ENCODE measurements at regions not wholly inside any gene's neighbourhood (a gene's known extent, or its start where the extent isn't known, plus 50 kb on each side); places are given as distances from the start of the nearest gene placed in this dataset.

DNA sequence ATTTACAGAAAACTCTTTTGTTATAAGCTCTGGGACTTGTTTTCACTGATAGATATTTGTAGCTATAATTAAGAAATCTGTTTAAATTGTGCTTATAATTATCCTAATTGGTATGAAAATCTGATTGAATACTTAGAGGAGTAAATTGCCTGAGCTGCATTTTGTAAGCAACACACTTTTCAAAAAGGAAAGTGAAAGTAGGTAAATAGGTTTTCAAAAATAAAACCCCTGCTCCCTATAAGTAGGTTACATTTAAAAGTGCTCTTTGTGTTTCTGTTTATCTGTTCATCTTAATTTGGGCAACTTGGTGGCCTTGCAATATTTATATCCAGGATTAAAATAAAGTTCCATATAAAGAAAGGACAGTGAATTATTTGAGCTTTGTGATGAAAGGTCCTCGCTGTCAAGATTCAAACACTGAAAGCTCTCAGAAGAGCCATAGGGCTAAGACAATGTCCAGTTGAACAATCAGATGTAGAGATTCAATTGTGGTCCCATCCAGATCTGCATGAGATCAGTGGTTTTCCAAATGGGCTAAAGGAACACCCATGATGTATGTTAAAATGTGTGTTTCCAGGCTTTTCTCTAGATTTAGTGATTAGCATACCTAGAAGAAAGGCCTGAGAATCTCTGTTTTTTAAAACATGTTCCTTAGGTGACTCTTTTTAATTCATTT lies 371.6 kb downstream of the RPRM start:
- H3K4me3 ChIP-seq (ENCODE audit: low read depth, low read length), result peak overlapping the region; percentile 75
- no peaks in the 10 kb centered on the region for H3K36me3 ChIP-seq (ENCODE audit: insufficient read depth, low read length)
- no peaks in the 10 kb centered on the region for H3K79me2 ChIP-seq (ENCODE audit: control insufficient read depth, insufficient read depth, low read length, unreplicated experiment)
- peaks cover under 1% of the 10 kb centered on the region; the same call in 1 of the 2 replicates for H3K27me3 ChIP-seq (ENCODE audit: insufficient read depth, low read length)
- no peak overlapping the region for H3K27ac ChIP-seq (ENCODE audit: low read depth, low read length)
- H3K4me1 ChIP-seq (ENCODE audit: control insufficient read depth, insufficient read depth, low read length, unreplicated experiment), result peaks cover 6% of the 10 kb centered on the region
- peak overlapping the region; percentile 92 for H2AFZ ChIP-seq (ENCODE audit: low read length, unreplicated experiment)

DNA sequence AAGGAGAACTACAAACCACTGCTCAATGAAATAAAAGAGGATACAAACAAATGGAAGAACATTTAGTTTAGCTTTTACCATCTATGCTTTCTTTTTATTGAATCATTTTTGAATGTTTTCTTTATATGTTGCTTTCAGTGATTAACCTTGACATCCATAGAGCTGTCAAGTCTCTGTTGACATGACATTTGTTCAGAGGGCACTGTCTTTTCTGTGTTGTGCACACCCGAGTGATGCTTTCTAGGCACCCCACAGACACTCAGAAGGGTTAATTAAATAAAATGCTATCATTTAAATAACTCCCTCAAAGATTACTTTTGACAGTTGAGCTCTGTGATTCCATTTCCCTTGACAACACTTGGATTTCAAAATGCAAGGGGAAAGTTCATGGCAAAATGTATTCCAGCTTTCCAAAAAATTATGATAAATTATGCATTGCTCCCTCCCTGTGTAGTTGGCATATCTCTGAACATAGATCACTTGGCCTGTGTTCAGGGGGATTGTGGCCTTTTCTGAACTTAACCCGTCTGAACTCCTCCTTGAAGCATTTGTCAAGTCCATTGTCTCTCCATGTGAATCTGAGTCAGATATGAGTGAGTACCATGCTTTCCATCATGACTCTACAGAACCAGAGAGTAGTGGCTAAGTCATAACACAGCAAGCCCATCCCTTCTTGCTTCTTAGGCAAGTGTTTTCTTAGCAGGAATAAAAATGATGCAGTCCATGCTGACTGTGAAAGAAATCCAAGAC lies 372.6 kb downstream of the RPRM start:
- peak overlapping the region; percentile 75 for H3K4me3 ChIP-seq (ENCODE audit: low read depth, low read length)

DNA sequence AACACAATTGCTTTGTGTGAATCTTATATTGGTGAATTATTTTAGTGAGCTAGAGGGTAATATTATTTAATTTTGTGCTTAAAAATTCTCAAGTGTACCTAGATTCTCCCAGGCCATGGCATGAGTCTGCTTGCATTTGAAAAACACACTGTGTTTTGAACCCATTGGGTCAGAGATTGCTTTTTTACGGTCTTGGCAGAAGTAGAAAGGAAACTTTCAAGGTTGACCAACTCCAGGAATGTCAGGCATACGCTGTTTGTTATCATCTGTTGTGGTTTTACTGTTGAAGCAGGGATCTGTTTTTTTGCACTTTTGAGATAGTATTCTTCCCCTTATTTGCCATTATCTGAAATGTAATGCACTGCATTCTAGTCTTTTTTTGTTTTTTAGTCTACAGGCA lies 377.4 kb downstream of the RPRM start:
- no peak overlapping the region for H2AFZ ChIP-seq (ENCODE audit: low read length, unreplicated experiment)
- H3K79me2 ChIP-seq (ENCODE audit: control insufficient read depth, insufficient read depth, low read length, unreplicated experiment), result no peaks in the 10 kb centered on the region
- H3K4me1 ChIP-seq (ENCODE audit: control insufficient read depth, insufficient read depth, low read length, unreplicated experiment), result no peaks in the 10 kb centered on the region
- H3K27me3 ChIP-seq (ENCODE audit: insufficient read depth, low read length), result no peaks in the 10 kb centered on the region
- no peak overlapping the region for H3K4me3 ChIP-seq (ENCODE audit: low read depth, low read length)
- no peak overlapping the region for H3K27ac ChIP-seq (ENCODE audit: low read depth, low read length)
- H3K36me3 ChIP-seq (ENCODE audit: insufficient read depth, low read length), result no peaks in the 10 kb centered on the region

More for the DNA sequence above, 372.6 kb downstream of the RPRM start:
- no peaks in the 10 kb centered on the region for H3K79me2 ChIP-seq (ENCODE audit: control insufficient read depth, insufficient read depth, low read length, unreplicated experiment)
- H3K27ac ChIP-seq (ENCODE audit: low read depth, low read length), result no peak overlapping the region
- H3K36me3 ChIP-seq (ENCODE audit: insufficient read depth, low read length), result no peaks in the 10 kb centered on the region
- H2AFZ ChIP-seq (ENCODE audit: low read length, unreplicated experiment), result no peak overlapping the region
- H3K27me3 ChIP-seq (ENCODE audit: insufficient read depth, low read length), result no peaks in the 10 kb centered on the region
- H3K4me1 ChIP-seq (ENCODE audit: control insufficient read depth, insufficient read depth, low read length, unreplicated experiment), result peaks cover 6% of the 10 kb centered on the region

DNA sequence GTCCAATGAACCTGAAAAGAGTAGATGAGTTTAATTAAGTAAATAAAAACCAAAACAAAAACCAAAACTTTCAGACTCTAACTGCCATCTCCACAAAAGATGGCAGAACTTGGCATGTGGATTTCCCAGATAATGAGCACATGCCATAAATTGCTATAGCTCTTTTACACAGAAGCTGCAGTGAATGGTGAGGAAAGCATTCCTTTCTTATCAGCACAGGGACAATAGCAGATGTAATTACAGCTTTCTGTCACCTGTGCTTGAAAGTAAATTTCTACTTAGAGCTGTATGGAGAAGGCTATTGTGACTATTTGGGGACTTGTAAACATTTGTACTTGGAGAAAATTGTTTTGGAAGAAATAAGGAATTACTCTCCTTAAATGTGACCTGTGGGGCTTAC lies 378.4 kb downstream of the RPRM start:
- no peaks in the 10 kb centered on the region for H3K27me3 ChIP-seq (ENCODE audit: insufficient read depth, low read length)
- no peak overlapping the region for H3K27ac ChIP-seq (ENCODE audit: low read depth, low read length)
- H3K4me3 ChIP-seq (ENCODE audit: low read depth, low read length), result no peak overlapping the region
- H3K36me3 ChIP-seq (ENCODE audit: insufficient read depth, low read length), result no peaks in the 10 kb centered on the region
- no peak overlapping the region for H2AFZ ChIP-seq (ENCODE audit: low read length, unreplicated experiment)
- no peaks in the 10 kb centered on the region for H3K4me1 ChIP-seq (ENCODE audit: control insufficient read depth, insufficient read depth, low read length, unreplicated experiment)
- no peaks in the 10 kb centered on the region for H3K79me2 ChIP-seq (ENCODE audit: control insufficient read depth, insufficient read depth, low read length, unreplicated experiment)

DNA sequence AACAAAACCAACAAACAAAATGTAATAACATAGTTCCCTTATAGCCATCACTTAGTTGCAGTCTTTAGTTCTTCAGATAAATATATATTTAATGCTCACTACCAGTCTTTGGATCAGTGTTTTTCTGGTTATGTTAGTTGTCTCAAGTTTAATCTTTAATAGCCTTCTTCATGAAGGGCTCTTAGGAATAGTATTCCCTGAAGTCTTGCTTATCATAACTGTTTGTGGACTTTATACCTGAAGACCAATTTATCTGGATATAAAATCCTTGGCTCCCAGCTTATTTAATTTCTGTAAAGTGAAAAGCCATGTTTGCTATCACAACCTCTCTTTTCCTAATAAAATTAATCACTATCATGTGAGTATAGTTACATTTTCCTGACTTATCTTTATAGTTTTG lies 379.7 kb downstream of the ARL6IP6 start:
- Histone ChIP-seq H3K36me3 (ENCODE audit: insufficient read depth, low read length) (no peaks in the 10 kb centered on the region), H3K4me1 (ENCODE audit: control insufficient read depth, insufficient read depth, low read length, unreplicated experiment) (no peaks in the 10 kb centered on the region), H2AFZ (ENCODE audit: low read length, unreplicated experiment) (no peak overlapping the region), H3K27ac (ENCODE audit: low read depth, low read length) (no peak overlapping the region), H3K4me3 (ENCODE audit: low read depth, low read length) (no peak overlapping the region), H3K27me3 (ENCODE audit: insufficient read depth, low read length) (no peaks in the 10 kb centered on the region), H3K79me2 (ENCODE audit: control insufficient read depth, insufficient read depth, low read length, unreplicated experiment) (no peaks in the 10 kb centered on the region)

DNA sequence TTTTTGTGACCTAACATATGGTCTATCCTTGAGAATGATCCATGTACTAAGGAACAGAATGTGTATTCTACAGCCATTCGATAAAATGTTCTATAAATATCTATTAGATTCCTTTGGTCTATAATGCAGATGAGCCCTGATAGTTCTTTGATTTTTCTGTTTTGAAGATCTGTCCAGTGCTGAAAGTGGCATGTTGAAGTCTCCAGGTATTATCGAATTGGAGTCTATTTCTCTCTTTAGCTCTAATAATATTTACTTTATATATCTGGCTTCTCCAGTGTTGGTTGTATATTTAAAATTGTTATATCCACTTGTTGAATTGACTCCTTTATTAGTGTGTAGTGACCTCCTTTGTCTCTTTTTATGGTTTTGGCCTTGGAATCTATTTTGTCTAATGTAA lies 377.9 kb downstream of the ARL6IP6 start:
- H3K4me3 ChIP-seq (ENCODE audit: low read depth, low read length), result no peak overlapping the region
- H3K27me3 ChIP-seq (ENCODE audit: insufficient read depth, low read length), result no peaks in the 10 kb centered on the region
- no peaks in the 10 kb centered on the region for H3K4me1 ChIP-seq (ENCODE audit: control insufficient read depth, insufficient read depth, low read length, unreplicated experiment)
- H2AFZ ChIP-seq (ENCODE audit: low read length, unreplicated experiment), result no peak overlapping the region
- H3K79me2 ChIP-seq (ENCODE audit: control insufficient read depth, insufficient read depth, low read length, unreplicated experiment), result no peaks in the 10 kb centered on the region
- no peaks in the 10 kb centered on the region for H3K36me3 ChIP-seq (ENCODE audit: insufficient read depth, low read length)
- H3K27ac ChIP-seq (ENCODE audit: low read depth, low read length), result no peak overlapping the region

DNA sequence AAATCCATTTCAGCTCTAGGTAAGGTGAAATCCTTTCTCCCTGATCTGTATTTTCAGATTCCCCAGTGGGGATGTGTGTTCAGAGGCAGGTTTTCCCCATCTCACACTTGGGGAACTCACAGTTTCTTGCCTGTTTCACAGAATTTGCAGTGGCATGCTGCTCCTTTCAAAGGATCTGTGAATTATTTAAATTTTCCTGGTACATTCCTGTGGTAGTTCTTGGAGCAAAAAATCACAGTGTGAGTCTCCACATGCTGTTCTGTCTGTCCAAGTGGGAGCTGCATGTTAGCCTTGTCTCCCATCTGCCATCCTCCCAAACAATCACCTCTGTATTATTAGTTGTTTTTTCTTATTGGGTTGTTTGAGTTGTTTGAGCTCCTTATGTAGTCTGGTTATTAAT lies 372.9 kb downstream of the ARL6IP6 start:
- Histone ChIP-seq H3K27ac (ENCODE audit: low read depth, low read length) (no peak overlapping the region), H3K36me3 (ENCODE audit: insufficient read depth, low read length) (no peaks in the 10 kb centered on the region), H3K4me1 (ENCODE audit: control insufficient read depth, insufficient read depth, low read length, unreplicated experiment) (no peaks in the 10 kb centered on the region), H3K27me3 (ENCODE audit: insufficient read depth, low read length) (no peaks in the 10 kb centered on the region), H3K4me3 (ENCODE audit: low read depth, low read length) (no peak overlapping the region), H3K79me2 (ENCODE audit: control insufficient read depth, insufficient read depth, low read length, unreplicated experiment) (no peaks in the 10 kb centered on the region), H2AFZ (ENCODE audit: low read length, unreplicated experiment) (no peak overlapping the region)

DNA sequence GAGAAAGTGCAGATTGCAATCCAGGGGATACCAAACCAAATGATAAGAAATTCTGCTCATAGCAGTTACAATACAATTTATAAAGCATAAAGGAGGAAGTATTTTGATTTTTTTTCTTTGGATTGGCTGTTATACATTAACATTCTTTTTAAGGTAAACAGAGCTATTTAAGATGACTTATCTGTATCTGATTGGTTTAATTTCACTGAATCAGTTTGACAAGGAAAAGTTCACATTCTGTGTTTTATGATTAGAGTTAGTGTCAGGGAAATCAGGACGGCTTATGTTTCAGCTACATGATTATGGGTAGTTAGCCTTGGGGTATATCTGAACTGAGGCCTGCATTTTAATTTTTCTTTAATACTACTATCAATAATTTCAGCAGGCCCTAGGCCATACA lies 360.9 kb downstream of the ARL6IP6 start:
- Histone ChIP-seq H3K79me2 (ENCODE audit: control insufficient read depth, insufficient read depth, low read length, unreplicated experiment) (no peaks in the 10 kb centered on the region), H3K27me3 (ENCODE audit: insufficient read depth, low read length) (no peaks in the 10 kb centered on the region), H3K4me3 (ENCODE audit: low read depth, low read length) (no peak overlapping the region), H3K4me1 (ENCODE audit: control insufficient read depth, insufficient read depth, low read length, unreplicated experiment) (no peaks in the 10 kb centered on the region), H2AFZ (ENCODE audit: low read length, unreplicated experiment) (no peak overlapping the region), H3K36me3 (ENCODE audit: insufficient read depth, low read length) (no peaks in the 10 kb centered on the region), H3K27ac (ENCODE audit: low read depth, low read length) (no peak overlapping the region)

DNA sequence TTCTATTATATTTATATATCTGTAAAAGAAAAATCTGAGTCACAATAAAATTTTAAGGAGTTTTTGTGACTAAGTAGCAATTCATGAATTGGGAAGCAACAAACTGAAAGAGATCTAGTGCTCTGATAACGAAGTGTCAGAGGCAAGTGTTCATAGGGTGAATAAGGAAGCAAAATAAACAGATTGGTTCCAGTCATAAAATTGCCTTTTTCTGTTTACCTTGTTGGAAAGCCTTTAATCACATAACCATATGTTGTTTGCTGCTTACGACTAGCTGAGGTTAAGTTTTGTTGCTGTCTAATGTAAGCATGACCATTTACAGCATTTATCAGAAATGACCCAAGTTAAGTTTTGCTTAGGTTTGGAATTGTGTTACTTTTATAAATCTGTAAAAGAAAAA lies 358.9 kb downstream of the ARL6IP6 start:
- no peaks in the 10 kb centered on the region for H3K27me3 ChIP-seq (ENCODE audit: insufficient read depth, low read length)
- no peaks in the 10 kb centered on the region for H3K79me2 ChIP-seq (ENCODE audit: control insufficient read depth, insufficient read depth, low read length, unreplicated experiment)
- no peak overlapping the region for H3K4me3 ChIP-seq (ENCODE audit: low read depth, low read length)
- no peaks in the 10 kb centered on the region for H3K36me3 ChIP-seq (ENCODE audit: insufficient read depth, low read length)
- H3K27ac ChIP-seq (ENCODE audit: low read depth, low read length), result no peak overlapping the region
- no peaks in the 10 kb centered on the region for H3K4me1 ChIP-seq (ENCODE audit: control insufficient read depth, insufficient read depth, low read length, unreplicated experiment)
- H2AFZ ChIP-seq (ENCODE audit: low read length, unreplicated experiment), result no peak overlapping the region

DNA sequence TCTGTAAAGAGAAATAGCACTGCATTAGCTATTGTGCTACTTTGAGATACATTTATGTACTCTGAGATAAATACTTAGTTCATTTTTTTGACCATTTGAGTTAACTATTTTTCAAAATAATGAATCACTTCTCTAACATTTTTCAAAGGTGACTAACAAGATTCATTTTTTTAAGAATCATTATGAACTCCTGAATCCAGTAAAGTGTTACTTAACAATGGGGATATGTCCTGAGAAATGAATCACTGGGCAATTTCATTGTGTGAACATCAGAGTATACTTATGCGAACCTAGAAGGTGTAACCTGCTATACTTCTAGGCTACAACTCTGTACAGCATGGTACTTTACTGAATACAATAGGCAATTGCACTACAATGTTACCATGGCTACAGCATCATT lies 355.8 kb downstream of the ARL6IP6 start:
- Histone ChIP-seq H3K36me3 (ENCODE audit: insufficient read depth, low read length) (no peaks in the 10 kb centered on the region), H3K27me3 (ENCODE audit: insufficient read depth, low read length) (no peaks in the 10 kb centered on the region), H3K4me3 (ENCODE audit: low read depth, low read length) (no peak overlapping the region), H3K4me1 (ENCODE audit: control insufficient read depth, insufficient read depth, low read length, unreplicated experiment) (no peaks in the 10 kb centered on the region), H3K27ac (ENCODE audit: low read depth, low read length) (no peak overlapping the region), H3K79me2 (ENCODE audit: control insufficient read depth, insufficient read depth, low read length, unreplicated experiment) (no peaks in the 10 kb centered on the region), H2AFZ (ENCODE audit: low read length, unreplicated experiment) (no peak overlapping the region)

DNA sequence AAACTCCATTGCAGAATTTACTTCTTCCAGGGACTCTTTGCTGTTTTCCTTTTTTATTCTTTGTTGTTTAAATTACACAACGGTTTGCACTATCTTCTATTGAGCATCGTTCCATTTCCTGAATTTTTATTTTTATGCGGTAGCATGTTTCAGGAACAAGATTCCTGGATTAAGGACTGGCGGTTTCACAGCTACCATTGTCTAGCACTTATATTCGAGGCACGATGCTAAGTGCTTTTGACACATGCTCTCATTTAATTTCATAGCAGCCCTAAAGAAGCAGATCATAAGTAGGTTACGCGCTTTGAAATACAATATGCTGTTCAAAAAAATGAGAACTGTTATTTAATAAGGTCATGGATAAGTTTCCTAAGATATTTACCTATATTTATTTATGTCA lies 354.4 kb downstream of the ARL6IP6 start:
- Histone ChIP-seq H2AFZ (ENCODE audit: low read length, unreplicated experiment) (no peak overlapping the region), H3K27me3 (ENCODE audit: insufficient read depth, low read length) (no peaks in the 10 kb centered on the region), H3K4me3 (ENCODE audit: low read depth, low read length) (no peak overlapping the region), H3K36me3 (ENCODE audit: insufficient read depth, low read length) (no peaks in the 10 kb centered on the region), H3K27ac (ENCODE audit: low read depth, low read length) (no peak overlapping the region), H3K4me1 (ENCODE audit: control insufficient read depth, insufficient read depth, low read length, unreplicated experiment) (no peaks in the 10 kb centered on the region), H3K79me2 (ENCODE audit: control insufficient read depth, insufficient read depth, low read length, unreplicated experiment) (no peaks in the 10 kb centered on the region)
